Fibroblast of skin of right biceps (primary cell): ENCODE measurements at regions not wholly inside any gene's neighbourhood (a gene's known extent, or its start where the extent isn't known, plus 50 kb on each side); places are given as distances from the start of the nearest gene placed in this dataset.
"Not testable (repeated sequence)": the region's sequence is repeated elsewhere in the genome, so short reads cannot be mapped to it uniquely, and the experiment has no call there.

Experiments used
- DNase-seq: peaks from one replicate; pipeline ENCODE4 v3.0.0-alpha.2; 2013

DNA sequence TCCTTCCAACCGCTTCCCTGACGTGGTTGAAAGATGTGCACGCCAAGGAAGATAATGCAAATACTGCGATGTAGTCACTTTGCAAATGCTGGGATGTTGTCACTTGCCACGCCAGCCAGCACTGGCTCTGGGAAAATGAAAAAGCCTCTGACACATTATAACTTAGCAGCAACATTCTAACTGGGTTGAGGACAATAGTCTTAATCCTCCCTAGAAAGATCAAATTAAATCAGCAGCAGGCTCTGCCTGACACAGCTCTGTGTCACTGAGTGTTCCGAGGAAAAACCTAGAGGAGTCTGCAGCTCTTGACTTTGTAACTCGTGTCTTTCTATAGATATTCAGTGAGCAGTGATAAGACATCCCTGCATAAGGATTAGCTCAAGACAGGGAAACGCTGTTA is 380.1 kb upstream of the FRG1 start:
- DNase-seq, result not testable (repeated sequence)

DNA sequence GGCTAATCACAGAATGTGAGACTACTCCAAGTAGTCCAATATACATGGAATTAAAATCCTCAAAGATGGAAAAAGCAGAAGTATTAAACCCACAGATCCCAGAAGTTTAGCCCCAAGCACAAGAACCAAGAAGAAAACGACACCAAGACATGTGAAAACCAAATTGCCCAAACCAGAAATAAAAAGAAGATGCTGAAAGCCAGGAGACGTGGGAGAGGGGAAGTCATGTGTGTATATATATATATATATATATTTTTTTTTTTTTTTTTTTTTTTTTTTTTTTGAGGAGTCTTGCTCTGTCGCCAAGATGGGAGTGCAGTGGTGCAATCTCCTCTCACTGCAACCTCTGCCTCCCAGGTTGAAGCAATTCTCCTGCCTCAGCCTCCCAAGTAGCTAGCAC is 376.9 kb upstream of the FRG1 start:
- DNase-seq, result not testable (repeated sequence)

DNA sequence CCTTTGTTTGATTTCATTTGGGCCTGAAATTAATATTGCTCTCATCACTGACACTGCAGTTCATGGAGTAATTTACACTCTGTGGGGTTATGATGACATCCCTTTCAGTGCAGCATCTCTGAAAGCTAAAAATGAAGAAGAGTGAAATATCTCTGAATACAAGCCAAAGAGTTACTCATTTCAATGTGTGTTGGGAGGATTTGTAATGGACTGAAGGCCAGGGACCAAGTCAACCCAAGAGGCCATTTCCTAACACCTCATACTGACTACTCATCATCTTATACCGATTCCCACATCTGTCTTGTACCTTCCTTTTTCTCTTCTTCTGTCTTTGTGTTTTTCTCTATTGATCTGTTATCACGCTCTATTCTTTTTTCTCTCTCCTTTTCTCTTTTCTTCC is 374.4 kb upstream of the FRG1 start:
- not testable (repeated sequence) for DNase-seq

DNA sequence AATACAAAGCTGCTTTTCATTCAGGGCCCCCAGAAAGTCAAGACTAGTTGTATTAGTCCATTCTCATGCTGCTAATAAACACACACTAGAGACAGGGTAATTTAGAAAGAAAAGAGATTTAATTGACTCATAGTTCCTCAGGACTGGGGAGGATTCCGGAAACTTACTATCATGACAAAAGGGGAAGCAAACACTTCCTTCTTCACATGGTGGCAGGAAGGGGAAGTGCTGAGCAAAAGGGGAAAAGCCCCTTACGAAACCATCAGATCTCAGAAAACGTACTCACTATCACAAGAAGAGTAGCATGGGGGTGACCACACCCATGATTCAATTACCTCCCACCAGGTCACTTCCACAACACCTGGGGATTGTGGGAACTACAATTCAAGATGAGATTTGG is 373.8 kb upstream of the FRG1 start:
- not testable (repeated sequence) for DNase-seq

DNA sequence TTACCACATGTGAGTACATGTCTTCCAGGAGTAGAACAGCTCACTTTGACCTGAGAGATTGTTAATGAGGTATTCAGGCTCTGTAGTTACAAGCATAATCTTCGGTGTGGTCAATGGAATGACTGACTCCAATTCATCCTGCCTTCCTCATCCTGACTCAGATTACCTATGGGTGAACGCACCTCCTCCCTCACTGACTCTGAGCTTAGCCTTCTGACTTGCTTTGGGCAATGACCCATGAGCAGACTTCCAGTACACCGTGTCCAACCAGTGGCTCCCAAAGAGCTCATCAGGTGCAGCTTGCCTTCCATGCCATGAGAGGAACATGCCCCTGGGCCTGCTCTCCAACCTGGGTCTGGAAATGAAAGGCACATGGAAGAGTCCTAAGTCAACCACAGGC is 361.0 kb upstream of the FRG1 start:
- DNase-seq, result not testable (repeated sequence)

DNA sequence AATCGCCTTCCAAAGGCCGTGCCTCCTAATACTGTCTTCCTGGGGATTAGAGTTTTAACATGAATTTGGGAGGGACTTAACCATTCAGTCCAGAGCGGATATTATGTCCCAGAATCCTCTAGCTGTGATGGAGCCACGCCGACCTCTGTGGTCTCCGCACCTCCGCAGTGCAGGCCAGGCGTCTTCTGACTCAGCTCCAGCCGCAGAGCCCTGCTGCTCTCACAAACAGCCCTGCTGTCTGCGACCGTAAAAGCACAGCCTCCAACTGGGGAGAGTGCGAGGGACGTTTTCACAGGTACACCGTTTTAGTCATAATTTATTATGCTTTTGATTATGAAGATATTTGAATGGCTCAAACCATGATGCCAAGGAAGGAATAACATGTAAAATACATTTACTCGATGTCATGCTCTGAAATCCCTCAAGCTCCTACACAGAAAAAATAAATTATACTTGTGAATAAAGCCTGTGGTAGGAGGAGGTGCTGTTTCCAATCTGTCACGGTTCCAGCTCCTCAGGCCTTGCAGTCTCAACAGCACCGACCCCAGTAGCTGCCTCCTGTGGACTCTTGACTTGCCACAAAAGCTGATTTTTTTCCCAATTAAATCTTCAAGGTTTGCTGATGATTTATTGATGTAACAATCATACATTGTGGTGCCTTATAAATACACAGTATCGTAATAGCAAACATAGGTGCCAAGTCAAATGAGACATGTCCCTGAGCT is 353.6 kb upstream of the FRG1 start:
- not testable (repeated sequence) for DNase-seq

DNA sequence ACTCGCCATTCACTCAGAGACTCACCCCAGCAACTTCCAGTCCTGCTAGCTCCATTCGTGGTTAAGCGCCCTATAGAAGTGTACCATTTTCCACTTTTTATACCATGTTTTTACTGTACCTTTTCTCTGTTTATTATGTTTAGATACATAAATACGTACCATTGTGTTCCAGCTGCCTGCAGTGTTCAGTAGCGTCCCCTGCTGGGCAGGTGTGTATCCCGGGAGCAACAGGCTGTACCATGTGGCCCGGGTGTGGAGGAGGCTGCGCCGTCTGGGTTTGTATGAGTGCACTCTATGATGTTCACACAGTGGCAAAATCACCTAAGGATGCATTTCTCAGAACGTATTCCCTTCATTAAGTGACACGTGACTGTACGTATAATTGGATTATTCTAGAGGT is 351.5 kb upstream of the FRG1 start:
- not testable (repeated sequence) for DNase-seq

DNA sequence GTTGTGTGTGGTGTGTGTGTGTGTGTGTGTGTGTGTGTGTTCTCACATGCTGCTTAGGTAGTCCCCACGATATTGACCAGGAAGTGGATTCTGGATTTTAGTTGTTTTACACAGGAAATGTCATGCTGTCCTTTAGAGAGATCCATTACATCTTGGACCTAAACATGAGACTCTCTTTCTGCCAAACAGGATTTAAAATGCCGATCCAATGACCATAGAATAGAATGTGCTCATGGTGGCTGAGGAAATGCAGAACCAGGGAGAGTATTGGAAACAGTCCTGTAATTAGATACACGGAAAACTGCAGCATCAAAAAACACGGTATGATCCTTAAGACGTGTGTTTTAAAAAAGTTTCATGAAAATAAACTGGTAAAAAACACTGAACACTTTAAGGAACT is 347.8 kb upstream of the FRG1 start:
- no peak for DNase-seq

DNA sequence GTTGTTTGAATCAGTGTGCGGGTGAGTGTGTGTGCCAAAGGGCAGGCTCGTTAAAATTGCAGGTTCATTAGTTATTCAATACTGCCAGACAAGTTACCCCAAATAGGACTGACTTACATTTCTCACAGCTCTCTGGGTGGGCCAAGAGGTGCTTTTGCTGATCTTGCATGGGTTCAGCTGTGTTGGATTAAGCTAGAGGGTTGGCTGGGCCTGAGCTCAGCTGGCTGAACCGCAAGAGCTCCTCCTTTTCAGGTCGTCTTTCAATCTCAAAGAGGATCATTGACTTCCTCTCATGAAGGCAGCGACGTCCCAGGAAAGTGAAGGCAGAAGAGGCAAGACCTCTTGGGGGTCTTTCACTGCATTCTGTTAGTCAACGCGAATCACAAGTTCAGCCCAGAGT is 343.3 kb upstream of the FRG1 start:
- DNase-seq, result no peak

DNA sequence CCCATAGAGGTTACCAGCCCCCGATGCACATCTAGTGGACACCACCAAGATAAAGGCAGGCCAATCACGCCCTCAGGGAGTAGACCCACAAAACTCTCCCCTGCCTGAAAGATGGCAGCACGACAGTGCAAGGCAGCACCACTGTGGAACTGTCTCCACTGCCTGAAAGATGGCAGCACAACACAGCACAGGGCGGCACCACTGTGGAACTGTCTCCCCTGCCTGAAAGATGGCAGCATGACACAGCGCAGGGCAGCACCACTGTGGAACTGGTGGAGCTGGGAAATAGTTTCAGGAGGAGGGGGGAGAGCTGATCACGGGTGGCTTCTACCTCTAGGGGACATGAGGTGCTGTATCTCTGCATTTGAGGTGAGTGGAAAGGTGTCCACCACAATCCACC is 340.4 kb upstream of the FRG1 start:
- no peak for DNase-seq

DNA sequence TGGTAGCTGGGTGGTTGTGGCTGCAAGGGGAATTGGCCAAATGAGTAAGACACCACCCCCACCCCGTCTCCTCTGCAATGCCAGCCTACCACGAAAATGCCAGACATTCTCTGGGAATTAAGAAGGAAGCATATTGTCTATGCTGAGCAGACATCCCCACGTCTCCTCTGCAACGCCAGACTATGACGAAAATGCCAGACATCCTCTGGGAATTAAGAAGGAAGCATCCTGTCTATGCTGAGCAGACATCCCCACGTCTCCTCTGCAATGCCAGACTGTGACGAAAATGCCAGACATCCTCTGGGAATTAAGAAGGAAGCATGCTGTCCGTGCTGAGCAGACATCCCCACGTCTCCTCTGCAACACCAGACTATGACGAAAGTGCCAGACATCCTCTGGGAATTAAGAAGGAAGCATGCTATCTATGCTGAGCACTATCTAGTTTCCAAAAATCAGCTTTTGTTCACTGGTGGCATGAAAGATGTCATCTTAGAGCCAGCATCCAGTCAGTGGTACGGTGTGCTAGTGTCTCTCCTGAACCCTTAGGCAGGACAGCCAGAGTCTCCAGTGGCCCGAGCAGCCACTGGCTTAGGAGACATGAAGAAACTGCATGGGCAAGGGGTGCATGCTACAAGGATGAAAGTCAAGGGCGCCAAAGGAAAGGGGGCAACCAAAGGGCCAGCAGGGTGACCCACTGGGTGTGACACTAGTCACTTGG is 339.8 kb upstream of the FRG1 start:
- peak; percentile 78 for DNase-seq

DNA sequence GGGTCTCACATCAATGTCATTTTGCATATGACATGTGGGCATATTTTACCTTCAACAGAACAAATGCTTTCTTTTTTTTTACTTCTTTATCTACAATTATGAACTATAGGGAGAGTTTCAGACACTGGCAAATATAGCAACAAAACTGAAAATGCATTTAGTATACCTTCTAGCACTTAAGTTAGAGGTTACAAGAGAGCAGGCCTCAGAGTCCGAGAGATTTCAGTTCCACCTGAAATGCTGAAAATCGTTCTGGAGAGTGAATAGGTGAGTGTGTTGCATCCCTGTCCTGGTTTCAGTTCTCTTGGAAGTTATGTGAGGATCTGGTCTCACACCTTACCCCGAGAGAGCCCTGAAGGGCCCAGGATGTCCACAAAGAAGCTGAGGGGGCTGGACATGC is 337.8 kb upstream of the FRG1 start:
- not testable (repeated sequence) for DNase-seq

DNA sequence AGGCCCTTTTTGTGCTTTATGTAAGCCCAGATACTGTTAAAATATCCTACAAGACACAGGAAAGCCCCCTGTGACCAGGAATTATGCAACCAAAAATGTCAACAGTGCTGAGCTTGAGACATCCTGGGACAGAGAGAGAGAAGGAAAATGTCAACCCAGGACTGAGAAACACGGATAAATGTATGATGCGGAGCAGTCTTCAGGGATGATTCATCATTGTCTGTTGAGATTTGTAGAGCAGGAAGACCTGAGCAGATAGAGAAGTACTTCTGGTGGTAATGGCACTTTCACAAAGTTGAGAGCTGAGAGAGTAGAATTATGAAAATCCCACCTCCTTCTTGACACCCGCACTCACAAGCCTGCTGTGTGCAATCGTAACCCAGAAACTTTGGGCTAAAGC is 330.1 kb upstream of the FRG1 start:
- DNase-seq, result not testable (repeated sequence)

DNA sequence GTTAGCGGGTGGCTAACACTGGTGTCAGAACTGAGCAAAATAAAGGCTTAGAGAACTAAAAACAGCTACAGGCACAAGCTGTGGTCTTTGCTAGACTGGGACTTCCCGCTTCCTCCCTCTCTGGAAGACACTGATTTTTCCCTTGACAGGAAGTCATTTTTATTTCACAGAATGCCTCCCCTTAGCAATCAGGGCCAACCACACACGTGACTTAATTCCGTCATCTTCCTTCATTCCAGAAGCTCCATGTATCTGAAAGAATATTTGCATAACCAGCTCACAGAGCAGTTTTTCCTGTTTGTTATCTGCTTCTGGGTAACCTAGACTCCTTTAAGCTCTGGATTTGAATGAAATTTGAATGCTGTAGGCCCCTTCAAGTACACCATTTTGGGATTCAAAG is 327.5 kb upstream of the FRG1 start:
- peak; percentile 38 for DNase-seq

DNA sequence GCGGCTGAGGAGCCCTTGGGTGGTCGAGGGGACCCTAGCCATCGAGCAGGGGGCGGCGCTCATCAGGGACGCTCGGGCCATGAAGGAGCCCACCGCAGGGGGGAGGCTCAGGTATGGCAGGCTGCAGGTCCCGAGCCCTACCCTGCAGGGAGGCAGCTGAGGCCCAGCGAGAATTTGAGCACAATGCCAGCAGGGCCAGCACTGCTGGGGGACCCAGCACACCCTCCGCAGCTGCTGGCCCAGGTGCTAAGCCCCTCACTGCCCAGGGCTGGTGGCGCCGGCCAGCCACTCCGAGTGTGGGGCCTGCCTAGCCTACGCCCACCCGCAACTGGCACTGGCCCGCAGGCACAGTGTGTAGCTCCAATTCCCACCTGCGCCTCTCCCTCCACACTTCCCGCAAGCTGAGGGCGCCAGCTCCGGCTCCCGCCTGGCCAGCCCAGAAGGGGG is 325.4 kb upstream of the FRG1 start:
- DNase-seq, result no peak

DNA sequence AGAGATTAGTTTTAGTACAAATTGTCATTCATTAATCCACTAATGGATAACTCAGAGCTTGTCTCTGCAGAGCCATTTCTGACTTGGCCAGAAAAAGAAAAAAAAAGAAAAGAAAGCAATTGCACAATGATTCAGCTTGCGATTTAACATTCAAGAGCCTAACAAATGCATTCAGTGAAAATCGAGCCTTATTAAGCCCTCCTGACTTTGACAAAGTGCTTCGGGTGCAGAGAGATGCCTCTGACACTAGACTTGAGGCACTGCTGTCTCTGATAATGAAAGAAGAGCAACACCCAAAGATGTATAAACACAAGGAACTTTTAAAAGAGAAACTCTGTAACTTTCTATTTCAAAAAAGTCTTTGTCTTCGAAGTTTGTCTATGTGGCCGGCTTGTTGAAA is 322.9 kb upstream of the FRG1 start:
- not testable (repeated sequence) for DNase-seq

DNA sequence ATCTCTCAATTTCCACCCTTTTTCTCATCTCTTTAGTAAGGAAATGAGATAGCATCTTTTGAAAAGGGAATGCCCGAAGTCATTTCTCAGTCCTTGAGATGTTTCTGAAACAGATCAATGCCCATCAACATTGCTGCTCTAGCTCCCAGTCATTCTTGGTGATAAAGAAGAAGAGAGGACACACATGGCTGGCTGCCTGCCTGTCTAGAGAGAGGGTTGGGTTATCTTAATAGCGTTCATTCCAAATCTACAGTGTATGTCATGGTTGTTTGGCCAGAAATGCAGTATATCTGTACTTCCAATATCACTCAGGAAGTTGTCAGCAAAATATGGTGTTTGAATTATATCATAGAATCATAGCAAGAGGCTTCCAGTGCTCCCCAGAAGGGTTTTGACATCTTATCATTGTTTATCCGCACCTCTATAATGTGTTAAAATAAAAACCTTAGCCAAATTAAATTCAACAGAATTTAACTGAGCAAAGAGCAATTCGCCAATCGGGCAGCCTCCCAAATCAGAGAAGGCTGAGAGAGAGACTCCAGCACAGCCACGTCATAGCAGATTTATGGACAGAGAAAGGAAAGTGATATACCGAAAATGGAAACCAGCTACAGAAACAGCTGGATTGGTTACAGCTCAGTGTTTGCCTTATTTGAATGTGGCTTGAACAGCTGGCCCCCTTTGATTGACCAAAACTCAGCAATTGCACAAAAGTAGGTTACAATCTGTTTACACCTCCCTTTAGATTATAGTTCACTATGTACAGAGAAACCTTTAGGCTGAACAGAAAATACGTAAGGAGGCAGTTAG is 321.0 kb upstream of the FRG1 start:
- DNase-seq, result not testable (repeated sequence)

DNA sequence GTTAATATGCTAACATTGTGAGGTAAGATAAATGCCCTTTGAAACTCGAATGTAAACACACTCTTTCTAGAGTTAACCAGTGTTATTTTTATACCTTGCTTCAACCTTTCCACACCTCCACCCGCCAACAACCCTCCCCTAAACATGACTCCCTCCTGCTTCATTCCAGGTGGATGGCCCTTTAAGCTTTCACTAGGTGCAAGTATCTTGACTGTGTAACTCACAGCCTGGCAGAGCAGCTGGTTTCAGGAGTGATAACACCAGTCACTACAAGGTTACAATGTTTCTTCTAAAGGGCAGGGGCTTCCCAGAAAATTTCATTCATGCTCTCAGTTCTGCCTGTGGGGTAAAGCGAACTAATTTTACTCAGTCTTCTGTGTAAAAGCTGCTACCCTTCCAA is 318.1 kb upstream of the FRG1 start:
- not testable (repeated sequence) for DNase-seq

DNA sequence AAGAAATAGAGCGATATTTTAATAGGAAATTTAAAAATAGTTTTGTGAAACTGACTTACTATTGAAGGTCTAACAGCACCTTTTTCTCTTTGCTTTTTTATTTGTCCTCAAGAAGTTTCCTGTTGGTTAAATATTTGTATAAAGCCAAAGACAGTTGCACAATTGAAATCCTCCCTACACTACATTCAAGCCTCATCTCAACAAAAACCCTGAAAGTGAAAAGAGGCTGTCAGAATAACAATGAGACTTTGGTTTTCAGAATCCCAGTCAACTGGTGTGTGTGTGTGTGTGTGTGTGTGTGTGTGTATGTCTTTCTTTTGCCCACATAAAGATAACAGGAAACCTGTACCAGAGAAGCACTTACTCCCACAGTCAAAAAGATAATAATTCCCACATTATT is 313.6 kb upstream of the FRG1 start:
- DNase-seq, result not testable (repeated sequence)

DNA sequence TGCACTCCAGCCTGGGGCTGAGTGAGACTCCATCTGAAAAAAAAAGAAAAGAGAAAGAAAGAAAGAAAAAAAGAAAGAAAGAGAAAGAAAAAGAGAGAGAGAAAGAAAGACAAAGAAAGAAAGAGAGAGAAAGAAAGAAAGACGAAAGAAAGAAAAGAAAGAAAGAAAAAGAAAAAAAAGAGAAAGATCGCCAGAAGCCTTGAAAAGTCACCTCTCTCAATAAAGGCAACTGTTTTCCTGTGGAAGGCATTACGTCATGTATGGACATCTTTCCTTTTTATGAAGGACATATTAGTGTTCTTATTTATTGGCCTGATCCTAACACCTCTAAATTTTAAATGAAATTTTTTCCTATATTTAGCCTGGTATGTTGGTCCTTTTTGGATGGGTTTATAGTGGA is 310.9 kb upstream of the FRG1 start:
- not testable (repeated sequence) for DNase-seq

DNA sequence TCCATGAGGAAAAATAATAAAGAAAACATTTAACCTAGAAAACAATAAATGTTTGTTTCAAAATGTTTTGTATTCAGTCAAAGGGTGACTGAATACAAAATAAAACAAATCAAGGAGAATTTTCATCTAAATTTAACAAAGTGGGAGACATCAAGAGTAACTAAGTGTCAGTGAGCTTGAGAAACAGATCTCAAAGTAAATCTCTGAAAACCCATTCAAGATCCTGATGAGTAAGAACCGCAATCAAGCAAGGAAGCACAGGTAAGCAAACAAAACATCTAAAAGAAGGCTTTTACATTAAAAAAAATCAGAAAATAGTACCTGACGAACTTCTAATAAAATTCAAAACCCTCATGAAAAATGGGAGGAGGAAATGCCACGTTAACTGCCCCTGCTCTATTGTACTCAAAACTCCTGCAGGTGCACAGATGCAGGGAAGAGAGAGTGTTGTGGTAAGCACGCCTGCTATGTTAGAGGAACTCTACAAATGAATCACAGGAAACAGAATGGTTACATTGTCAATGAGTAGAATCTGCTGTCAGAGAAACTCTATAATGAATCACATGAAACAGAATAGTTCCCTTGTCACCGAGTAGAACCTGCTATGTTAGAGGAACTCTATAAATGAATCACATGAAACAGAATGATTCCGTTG is 309.6 kb upstream of the FRG1 start:
- not testable (repeated sequence) for DNase-seq

DNA sequence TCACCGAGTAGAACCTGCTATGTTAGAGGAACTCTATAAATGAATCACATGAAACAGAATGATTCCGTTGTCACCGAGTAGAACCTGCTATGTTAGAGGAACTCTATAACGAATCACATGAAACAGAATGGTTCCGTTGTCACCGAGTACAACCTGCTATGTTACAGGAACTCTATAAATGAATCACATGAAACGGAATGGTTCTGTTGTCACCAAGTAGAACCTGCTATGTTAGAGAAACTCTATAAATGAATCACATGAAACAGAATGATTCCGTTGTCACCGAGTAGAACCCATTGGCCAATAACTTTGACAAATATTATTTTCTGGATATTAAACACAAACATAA is 309.1 kb upstream of the FRG1 start:
- DNase-seq, result not testable (repeated sequence)

DNA sequence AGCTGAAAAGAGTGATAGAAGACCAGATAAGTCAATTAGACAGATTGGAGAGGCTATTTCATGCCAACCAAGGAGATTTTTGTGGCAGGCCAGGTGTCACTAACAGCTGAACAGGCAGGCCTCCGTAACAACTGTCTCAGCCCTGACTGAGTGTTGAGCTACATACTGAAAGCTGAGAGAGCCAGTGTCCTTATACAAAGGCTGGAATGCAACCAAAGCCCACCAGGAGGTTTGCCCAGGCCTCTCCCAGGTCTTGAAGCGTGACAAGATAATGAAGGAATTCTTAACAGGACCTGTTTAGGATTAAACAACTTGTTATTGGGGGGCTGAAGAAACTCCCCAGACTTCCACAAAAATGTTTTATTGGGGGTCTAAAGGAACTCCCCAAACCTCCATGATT is 290.2 kb upstream of the FRG1 start:
- DNase-seq, result not testable (repeated sequence)
